Hematopoietic multipotent progenitor cell treated with erythropoietin and hydrocortisone succinate and interleukin-3 and kit ligand, for 15 days (in vitro differentiated cells): ENCODE measurements at regions not wholly inside any gene's neighbourhood (a gene's known extent, or its start where the extent isn't known, plus 50 kb on each side); places are given as distances from the start of the nearest gene placed in this dataset.

ENCODE experiments used
- DNase-seq: peaks from one replicate; pipeline ENCODE4 v3.0.0-alpha.2; 2015; ENCODE audit warnings: low spot score

DNA sequence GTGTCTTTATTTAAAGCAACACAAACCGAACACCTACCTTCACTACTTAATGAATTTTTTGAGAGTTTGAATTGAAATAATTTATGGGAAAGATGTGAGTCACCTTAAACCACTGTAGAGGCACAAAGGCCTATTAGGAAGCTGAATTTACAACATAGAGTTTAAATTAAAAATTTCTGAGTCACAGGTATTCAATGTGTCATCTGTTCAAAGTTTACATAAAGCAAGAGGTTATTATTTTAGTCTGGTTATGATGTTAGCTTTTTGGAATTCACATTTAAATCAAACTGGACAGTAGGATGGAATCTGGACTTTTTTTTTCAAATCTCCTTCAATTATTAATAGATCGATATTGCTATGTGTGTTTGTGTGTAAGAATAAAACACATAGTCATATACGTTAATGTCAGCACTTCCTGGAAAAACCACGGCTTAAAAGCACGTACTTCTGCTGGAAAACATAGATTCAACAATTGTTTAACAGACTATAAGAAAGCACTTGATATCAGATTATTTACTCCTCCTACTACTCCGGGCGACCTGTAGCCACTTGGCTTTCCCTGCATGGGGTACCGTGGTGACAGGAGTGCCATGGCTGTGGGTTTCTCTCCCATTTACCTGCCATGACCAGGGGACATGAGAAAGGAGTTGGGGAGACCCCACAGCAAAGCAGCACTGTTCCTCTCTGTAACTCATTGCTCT lies 638.6 kb downstream of the SEMA5A start:
- no peak for DNase-seq

DNA sequence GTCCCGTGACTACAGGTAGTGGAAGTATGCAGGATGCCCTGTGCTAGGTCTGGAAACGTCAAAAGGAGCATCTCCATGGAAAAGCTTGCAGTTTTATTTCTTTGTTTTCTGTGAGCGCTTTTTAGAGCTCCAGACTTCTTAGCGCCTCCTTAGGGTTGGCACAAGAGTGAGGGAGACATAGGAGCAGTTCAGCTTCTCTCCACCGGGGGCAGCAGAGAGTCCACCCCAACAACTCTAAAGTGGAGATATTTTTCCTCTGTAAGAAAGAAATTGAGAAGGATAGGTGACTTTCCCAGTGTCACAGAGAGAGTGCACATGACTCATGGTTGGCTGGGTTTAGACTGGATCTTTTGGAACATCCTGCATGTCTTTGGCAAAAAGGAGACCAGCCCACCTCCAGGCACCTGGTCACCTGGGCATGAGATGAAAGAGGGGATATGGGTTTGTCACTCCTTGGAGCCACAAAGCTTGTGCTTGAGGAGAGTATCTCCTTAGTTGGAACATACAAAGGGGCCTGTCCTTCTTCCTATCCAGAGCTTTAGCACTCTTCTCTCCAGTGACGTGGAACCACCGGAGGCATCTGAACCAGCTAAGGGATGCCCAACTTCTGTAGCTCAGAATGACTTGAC lies 637.7 kb downstream of the SEMA5A start:
- peak; percentile 13 for DNase-seq

DNA sequence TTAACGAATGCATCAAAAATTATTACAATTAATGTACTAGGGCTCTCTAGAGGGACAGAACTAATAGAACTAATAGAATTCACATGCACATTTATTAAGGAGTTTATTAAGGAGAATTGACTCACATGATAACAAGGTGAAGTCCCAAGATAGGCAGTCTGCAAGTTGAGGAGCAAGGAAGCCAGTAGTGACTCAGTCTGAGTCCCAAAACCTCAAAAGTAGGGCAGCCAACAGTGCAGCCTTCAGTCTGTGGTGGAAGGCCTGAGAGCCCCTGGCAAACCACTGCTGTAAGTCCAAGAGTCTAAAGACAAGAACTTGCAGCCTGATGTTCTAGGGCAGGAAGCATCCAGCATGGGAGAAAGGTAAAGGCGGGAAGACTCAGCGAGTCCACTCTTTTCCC lies 633.8 kb downstream of the SEMA5A start:
- DNase-seq = no peak

DNA sequence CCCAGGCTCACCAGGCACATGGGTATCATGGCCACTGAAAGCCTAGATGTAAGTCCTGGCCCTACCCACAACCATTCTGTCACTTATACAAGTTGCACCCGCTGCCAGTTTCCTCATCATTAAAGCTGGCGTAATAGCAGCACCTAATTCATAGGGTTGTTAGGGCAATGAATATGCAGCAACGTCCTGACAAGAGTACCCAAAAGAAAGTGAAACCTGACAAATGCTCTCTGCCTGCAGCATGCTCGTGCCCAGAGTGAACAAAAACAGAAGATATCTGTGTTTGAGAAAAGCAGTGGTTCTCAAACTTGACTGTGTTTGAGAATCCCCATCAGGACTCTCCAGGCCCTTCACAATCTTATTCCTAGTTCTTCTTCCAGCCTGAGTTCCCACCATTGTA lies 632.4 kb downstream of the SEMA5A start:
- DNase-seq = no peak

DNA sequence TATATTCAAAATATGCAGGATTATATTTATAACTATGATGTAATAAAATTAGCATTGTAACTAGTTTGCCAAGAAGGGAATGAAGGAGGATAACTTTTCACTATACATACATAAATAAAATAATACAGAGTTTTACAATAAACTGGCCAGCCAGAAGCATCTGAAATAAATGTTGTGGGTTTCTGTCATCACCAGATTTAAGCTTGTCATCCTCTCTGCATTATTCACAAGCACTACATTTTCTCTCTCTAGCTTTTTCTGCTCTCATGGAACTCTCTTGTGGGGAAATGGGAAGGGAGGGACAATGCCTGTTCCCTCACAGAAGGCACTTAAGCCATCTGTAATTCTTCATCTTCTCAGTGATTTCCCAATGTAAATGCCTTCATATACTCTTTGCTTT lies 626.8 kb downstream of the SEMA5A start:
- DNase-seq = no peak

DNA sequence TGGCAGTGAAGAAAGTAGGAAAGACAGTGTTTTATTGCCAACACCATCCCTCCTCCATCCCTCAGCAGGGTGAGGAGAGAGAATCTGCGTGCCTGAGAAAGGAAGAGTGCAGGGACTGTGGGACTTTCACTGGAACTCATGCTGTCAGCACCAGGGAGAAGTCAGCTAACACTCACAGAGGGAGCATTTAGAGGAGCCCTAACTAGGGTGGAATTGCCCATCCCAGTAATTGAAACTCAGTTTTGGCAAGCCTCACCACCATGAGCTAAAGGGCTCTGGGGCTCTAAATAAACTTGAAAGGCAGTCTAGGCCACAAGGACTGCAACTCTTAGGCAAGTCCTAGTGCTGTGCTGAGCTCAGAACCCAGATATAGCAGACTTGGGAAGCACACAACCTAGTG lies 622.3 kb downstream of the SEMA5A start:
- no peak for DNase-seq

DNA sequence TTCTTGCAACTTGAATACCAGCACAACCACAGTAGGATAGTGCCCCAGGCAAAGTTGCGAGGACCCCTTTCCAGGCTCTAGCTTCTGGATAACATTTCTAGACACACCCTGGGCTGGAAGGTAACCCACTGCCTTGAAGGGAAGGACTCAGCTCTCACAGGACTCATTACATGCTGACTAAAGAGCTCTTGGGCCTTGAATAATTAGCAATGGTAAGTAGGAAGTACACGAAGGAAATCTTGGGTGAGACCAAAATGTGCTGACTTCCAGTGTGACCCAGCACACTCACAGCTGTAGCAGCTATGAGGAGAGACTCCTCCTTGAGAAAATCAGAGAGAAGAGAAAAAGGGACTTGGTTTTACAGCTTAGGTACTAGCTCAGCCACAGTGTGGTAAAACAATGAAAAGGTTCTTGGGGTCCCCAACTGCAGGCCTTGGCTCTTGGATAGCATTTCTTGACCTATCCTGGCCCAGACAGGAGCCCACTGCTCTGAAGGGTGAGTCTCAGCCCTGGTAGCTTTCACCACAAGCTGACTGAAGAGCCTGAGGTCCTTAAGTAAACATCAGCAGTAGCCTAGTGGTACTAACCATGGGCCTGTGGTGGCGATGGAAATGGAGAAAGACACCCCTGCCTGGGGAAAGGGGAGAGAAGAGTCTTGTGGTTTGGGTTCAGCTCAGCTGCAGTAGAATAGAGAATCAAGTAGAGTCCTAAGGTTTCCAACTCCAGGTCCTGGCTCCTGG lies 621.7 kb downstream of the SEMA5A start:
- DNase-seq = no peak

DNA sequence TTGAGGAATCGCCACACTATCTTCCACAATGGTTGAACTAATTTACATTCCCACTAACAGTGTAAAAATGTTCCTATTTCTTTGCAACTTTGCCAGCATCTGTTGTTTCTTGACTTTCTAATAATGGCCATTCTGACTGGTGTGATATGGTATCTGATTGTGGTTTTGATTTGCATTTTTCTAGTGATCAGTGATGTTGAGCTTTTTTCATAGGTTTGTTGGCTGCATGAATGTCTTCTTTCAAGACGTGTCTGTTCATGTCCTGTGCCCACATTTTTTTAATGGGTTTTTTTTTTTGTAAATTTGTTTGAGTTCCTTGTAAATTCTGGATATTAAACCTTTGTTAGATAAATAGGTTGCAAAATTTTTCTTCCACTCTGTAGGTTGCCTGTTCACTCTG lies 615.9 kb downstream of the SEMA5A start:
- DNase-seq = no peak

DNA sequence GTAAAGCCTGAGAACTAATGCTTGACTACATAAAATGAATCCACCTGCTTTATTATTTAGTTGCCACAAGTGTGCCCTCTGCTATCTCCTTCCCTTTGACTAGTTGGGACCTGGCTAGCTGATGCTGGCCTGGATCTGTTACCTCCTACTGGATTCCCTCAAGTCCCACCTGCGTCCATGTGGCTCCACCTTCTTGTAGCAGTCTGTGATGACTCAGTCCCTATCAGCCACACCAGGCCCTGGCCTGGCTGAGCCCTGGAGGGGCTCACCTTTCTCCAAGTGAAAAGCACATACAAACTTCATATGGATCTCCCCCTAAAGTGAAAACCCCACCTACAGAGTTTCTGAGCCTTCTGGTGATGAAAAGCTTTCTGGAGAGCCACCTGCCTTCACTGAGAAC lies 611.4 kb downstream of the SEMA5A start:
- no peak for DNase-seq

DNA sequence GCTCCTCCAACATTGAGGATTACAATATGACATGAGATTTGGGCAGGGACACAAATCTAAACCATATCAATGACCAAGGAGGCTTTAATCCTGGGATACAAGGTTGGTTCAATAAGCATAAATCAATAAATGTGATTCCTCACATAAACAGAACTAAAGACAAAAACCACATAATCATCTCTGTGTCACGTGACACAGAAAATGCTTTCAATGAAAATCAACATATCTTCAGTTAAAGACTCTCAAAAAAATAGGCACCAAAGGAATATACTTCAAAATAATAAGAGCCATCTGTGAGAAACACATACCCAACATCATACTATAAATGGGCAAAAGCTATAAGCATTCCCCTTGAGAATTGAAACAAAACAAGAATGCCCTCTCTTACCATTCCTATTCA lies 604.9 kb downstream of the SEMA5A start:
- no peak for DNase-seq

DNA sequence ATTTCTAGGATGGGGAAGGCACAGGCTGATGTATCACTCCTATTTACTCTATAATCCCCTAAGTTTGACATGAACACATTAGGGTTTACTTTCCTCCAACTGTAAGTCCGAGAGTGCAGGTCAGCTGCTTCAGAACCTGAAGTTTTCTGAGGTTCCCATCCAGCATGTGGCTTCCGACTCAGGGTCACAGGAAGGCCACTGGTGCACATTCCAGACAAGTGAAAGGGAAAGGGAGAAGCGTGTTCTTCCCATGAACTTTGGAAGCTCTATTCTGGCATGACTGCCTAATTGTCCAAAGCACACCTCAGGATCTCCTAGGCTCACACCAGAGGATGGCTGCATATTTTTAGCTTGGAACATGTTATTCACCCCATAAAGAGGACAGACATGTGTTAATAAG lies 602.6 kb downstream of the SEMA5A start:
- no peak for DNase-seq

DNA sequence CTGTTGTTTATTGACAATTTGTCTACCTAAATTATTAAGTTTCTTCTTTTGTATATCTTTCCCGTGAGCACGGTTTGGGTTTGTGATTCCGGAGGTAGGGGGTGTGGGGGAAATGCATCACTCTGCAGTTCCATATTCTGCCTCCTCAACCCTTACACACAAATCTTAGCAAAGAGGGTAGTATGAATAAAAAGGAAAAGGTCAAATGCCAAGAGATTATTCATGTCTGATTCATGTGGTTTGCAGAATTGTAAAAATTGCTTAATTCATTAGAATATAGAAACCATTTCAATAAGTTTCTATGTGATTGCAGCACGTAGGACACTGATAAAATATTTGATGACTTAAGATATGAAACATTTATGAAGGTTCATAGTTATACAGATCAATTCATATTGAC lies 601.9 kb downstream of the SEMA5A start:
- no peak for DNase-seq

DNA sequence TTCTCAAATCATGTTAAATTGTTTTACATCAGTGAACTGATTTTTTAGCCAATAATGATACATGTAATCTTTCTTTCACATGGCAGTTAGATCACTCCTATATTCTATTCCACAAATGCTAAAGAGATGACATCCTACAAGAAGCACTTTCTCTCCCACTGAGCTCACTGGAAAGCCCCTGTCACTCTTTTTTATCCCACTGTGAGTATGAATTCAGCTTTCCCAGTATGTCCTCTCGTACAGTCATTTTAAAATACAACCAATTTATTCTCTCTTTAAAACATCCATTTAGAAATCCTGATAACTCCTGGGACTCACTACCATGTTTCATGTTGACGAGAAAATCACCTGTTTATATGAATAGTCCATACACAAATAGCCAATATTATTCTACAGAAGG lies 599.9 kb downstream of the SEMA5A start:
- DNase-seq = no peak

DNA sequence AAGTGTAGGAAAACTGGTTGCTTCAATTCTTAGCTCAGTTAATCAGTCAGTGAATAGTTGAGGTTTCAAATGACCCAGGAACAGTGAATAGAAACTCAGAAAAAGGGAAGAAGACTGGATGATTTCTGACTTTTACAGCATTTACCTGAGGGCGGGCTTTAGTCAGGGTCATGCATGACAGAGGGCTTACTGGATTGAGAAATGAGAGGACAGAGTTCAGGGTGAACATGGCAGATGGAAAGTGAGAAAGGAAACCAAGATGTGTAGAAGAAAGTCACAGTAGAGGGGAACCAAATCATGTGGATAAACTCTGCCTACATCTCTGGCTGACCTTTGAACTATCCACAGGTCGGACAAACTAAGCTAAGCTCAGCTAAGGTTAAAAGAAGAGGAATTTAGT lies 596.0 kb downstream of the SEMA5A start:
- DNase-seq = no peak

DNA sequence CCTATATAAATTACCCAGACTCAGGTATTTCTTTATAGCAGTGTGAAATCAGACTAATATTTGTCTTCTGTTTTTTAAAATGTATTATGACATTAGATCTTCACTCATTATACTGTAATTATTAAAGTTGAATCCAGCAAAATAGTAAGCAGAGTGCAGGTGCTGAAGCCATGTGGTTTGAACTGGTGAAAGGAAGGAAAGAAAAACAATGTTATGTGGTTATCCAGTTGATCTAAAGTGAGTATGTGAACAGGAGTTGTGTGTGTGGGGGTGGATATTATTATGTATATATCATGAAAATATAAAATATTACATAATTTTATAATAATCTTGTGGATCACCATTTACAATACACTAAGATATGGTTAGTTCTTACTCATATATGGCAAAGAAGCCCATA lies 593.7 kb downstream of the SEMA5A start:
- DNase-seq = no peak

DNA sequence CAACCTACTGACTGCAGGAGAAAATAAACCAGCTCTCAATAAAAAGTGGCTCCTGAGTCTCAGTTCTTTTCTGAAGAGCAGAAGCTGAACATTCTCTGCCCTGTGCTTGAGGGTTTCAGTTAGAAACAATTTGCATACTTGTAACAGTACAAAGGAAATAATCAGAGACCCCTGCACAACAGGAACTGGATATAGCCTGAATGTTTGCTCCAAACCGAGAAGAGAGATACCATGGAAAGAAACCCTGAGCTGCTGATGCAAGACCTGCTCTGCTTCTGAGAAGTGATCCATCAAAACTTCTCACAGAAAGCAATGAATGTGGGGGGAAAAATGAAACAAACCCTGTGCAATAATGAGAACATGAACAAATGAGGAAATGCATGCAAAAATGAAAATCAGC lies 592.9 kb downstream of the SEMA5A start:
- DNase-seq = no peak

DNA sequence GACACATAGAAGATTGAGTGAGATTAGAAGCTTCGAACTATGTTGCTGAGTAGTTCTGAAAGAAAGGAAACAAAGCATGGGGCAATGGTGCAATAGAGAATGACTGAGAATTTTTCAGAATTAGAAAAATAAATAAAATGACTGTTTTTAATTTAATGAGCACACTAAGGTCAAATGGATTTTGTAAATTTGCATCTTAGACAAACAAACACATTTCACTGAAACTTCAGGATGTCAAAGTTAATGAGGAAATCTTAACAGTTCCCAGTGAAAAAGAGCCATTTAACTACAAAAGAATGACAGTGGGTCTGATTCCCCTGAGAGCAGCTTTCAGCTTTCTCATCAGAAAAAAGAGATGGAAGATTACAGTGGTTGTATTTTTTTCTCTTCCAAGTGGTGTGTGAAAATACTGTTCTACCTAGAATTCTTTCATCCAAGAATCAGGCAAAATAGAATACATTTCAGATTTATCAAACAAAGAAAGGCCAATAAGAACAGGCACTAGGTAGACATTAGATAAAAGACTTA lies 591.9 kb downstream of the SEMA5A start:
- DNase-seq = no peak

DNA sequence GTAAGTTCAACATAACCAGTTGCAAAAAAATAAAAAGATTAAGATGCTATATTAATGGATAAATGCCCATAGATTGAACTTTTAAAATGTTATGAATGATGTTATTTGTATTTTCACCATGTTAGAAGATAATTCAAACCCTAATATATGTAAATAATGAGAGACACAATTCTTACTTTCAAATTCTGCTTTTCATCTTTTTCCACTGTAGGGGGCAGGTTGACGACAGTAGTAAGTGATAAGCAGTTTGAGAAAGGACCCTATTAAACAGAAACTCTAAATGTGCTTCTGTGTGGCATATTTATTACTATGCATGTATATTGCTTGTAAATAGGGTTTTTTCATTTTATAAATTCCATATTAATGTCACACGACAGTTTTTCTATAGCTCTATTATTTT lies 591.1 kb downstream of the SEMA5A start:
- no peak for DNase-seq

DNA sequence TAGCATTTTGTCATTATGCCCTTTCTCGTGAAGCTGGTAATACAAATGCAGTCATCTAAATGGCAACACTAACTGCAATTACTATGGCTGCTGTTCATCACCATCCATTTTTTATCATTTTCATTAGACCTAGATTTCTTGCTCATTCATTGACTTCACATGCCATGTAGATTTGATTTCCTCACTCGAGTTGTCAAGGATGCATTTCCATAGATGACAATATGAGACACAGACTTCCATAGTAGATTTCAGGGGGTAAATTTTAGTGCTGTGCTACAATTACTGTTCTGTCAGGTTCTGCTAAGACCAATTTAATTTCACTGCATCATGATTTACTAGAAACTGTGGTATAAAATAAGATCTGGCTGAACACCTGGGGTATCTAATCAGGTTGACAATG lies 589.2 kb downstream of the SEMA5A start:
- DNase-seq = no peak

DNA sequence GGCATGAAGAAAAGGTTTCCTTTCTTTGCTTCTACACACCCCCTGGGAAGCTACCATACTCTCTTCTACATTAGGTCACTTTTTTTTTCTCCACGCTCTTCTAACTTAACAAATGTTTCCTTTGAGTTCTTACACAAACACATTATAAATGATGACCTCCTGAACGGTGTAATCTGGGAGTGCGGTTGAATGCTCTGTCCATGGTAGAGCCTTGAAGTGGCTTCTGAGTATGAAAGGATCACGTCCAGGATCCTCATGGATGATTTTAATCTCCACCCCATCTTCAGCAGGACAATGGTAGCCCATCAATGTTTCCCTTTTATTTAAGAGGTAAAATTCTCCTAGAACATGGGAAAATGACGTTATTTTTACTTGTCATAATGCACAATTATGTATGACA lies 587.3 kb downstream of the SEMA5A start:
- DNase-seq = no peak

DNA sequence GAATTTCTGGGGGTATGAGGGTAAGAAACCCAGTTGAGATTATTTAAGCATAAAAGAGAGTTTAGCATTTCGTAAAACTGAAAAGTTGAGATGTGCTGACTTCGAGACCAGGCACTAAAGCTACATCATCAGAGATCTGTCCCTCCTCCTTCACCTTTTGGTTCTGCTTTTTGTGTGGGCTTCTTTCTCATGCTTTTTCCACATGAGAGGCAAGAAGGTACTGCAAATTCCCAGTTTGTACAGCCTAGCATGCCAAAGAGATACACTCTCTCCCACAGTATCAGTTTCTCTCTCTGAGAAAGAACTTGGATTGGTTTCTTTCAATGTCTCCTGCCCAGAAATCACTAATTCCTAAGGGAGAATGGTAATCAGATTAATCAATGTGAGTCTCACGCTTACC lies 584.7 kb downstream of the SEMA5A start:
- DNase-seq = no peak

DNA sequence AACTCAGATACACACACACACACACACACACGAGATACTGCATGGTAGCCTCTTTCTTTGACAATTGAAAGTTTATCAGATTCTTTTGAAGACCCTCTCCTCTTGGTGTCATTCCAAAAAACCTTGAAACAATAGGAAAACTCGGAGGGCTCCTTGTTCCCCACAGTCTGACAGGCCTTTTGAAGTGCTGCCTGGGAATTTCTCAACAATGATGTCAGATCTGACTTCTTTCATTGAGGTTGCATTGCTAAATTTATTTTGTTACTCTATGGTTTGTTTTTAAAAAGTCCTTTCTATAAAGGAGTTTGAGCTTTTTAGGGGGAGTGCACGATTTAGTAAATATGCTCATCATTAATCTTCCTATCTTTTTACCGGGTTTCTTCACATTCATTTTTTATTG lies 583.9 kb downstream of the SEMA5A start:
- DNase-seq = no peak

DNA sequence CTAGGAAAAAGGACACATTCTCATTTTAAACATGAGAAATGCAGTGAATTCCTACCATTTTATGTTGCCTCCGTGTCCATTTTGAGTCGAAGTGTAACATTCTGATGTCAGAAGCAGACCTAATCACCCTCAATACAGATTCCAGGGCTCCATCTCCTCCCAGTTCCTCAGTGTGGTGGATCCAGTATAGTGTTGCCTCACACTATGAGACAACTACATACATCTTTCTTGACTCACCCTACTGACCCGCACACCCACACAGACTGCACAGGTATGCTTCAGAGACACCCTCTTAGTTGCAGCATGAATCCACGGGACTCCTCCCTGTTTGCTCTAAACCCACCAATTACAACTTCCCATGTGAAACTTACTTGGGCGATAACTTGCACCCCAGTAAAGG lies 564.9 kb downstream of the SEMA5A start:
- no peak for DNase-seq
